ENCODE measurements at regions not wholly inside any gene's neighbourhood (a gene's known extent, or its start where the extent isn't known, plus 50 kb on each side); places are given as distances from the start of the nearest gene placed in this dataset.

GRCh38 chr11:29312812-29313211 is 704.0 kb downstream of the KCNA4 start:
- TF ChIP-seq EZH2phosphoT487 (IDR thresholded peaks at IDR 0.05; ENCODE audit: insufficient read depth, low read depth) (no peak), EZH2 (IDR thresholded peaks at IDR 0.05; ENCODE audit: insufficient read depth, poor library complexity, severe bottlenecking) (no peak)
